DOHH2 (cell line): ENCODE measurements at regions not wholly inside any gene's neighbourhood (a gene's known extent, or its start where the extent isn't known, plus 50 kb on each side); places are given as distances from the start of the nearest gene placed in this dataset.

ENCODE experiments used
- H3F3A ChIP-seq: fragments of 200-600 bp; sonication (generic), shearing (Covaris generic); 2 replicates; pipeline ENCODE4 v1.6.0; 2016; ENCODE audit warnings: antibody characterized with exemption, mild to moderate bottlenecking; ENCODE audit not compliant: control insufficient read depth, insufficient read depth
- H3K27ac ChIP-seq: fragments of 200-600 bp; sonication (generic); 2 replicates; pipeline ENCODE4 v1.5.1; 2014; ENCODE audit warnings: low read depth, mild to moderate bottlenecking, low read length, moderate library complexity
- H3K27me3 ChIP-seq: fragments of 200-600 bp; sonication (generic); 2 replicates; pipeline ENCODE4 v1.6.1; 2014; ENCODE audit warnings: mild to moderate bottlenecking, low read length, mixed read lengths; ENCODE audit not compliant: control insufficient read depth
- H3K36me3 ChIP-seq: fragments of 200-600 bp; sonication (generic); 2 replicates; pipeline ENCODE4 v1.6.1; 2014; ENCODE audit warnings: mild to moderate bottlenecking, low read length, moderate library complexity, mixed read lengths; ENCODE audit not compliant: control insufficient read depth
- H3K4me1 ChIP-seq: fragments of 200-600 bp; sonication (generic); 2 replicates; pipeline ENCODE4 v1.6.1; 2014; ENCODE audit warnings: mild to moderate bottlenecking, low read length, mixed read lengths; ENCODE audit not compliant: control insufficient read depth
- H3K4me2 ChIP-seq: fragments of 200-600 bp; sonication (generic); 2 replicates; pipeline ENCODE4 v1.6.0; 2014; ENCODE audit warnings: mild to moderate bottlenecking, low read length, moderate library complexity
- H3K4me3 ChIP-seq: fragments of 200-600 bp; sonication (generic); 2 replicates; pipeline ENCODE4 v1.5.1; 2014; ENCODE audit warnings: mild to moderate bottlenecking, low read length, mixed read lengths
- H3K79me2 ChIP-seq: fragments of 200-600 bp; sonication (generic); 2 replicates; pipeline ENCODE4 v1.6.1; 2014; ENCODE audit warnings: mild to moderate bottlenecking, low read length, mixed read lengths; ENCODE audit not compliant: control insufficient read depth
- H3K9me2 ChIP-seq: fragments of 200-600 bp; sonication (generic); replicated peaks from 2 replicates; pipeline ENCODE4 v1.6.1; 2014; ENCODE audit warnings: mild to moderate bottlenecking, low read length, mixed read lengths; ENCODE audit not compliant: control insufficient read depth
- H3K9me3 ChIP-seq: fragments of 200-600 bp; sonication (generic); 2 replicates; pipeline ENCODE4 v1.6.1; 2014; ENCODE audit warnings: antibody characterized with exemption, low read length, mixed read lengths; ENCODE audit not compliant: control insufficient read depth, insufficient read depth
- H4K20me1 ChIP-seq: fragments of 200-600 bp; sonication (generic); 2 replicates; pipeline ENCODE4 v1.6.0; 2014; ENCODE audit warnings: low read depth, mild to moderate bottlenecking, antibody characterized with exemption, low read length, moderate library complexity; ENCODE audit not compliant: control insufficient read depth, insufficient read depth
- CTCF ChIP-seq: fragments of 200-600 bp; sonication (generic); IDR thresholded peaks from one replicate; pipeline ENCODE4 v1.5.1; 2014; ENCODE audit warnings: antibody characterized with exemption, mild to moderate bottlenecking, low read depth, low read length; ENCODE audit not compliant: poor library complexity, severe bottlenecking
- EZH2phosphoT487 ChIP-seq: fragments of 200-600 bp; sonication (generic); IDR thresholded peaks from 2 replicates; pipeline ENCODE4 v1.6.1; 2017; ENCODE audit warnings: borderline replicate concordance, mild to moderate bottlenecking, antibody characterized with exemption, low read length, moderate library complexity, mixed read lengths

- Histone ChIP-seq H3K79me2 (no peaks in the 10 kb centered on the region), H3K4me3 (no peak overlapping the region), H3K27ac (no peak overlapping the region), H3K27me3 (no peaks in the 10 kb centered on the region), H3K9me3 (no peaks in the 10 kb centered on the region), H3K4me2 (no peak overlapping the region), H4K20me1 (no peaks in the 10 kb centered on the region), H3K4me1 (no peaks in the 10 kb centered on the region), H3F3A (no peaks in the 10 kb centered on the region), H3K36me3 (no peaks in the 10 kb centered on the region), H3K9me2 (no peaks in the 10 kb centered on the region)
- no peak for TF ChIP-seq CTCF
- no peak for TF ChIP-seq EZH2phosphoT487
Measured at GRCh38 chr5:145295236-145295835, 539.8 kb downstream of the PRELID2 start.

GRCh38 chr5:145294331-145294730 is 540.8 kb downstream of the PRELID2 start:
- no peaks in the 10 kb centered on the region for H3K9me3 ChIP-seq
- H3F3A ChIP-seq, result no peaks in the 10 kb centered on the region
- H3K4me1 ChIP-seq, result no peaks in the 10 kb centered on the region
- H3K4me2 ChIP-seq, result no peak overlapping the region
- H3K36me3 ChIP-seq, result no peaks in the 10 kb centered on the region
- TF ChIP-seq CTCF (no peak), EZH2phosphoT487 (no peak)
- H3K27ac ChIP-seq, result no peak overlapping the region
- no peak overlapping the region for H3K4me3 ChIP-seq
- H3K9me2 ChIP-seq, result no peaks in the 10 kb centered on the region
- H3K79me2 ChIP-seq, result no peaks in the 10 kb centered on the region
- H3K27me3 ChIP-seq, result no peaks in the 10 kb centered on the region
- H4K20me1 ChIP-seq, result no peaks in the 10 kb centered on the region

- no peak overlapping the region for H3K4me2 ChIP-seq
- no peaks in the 10 kb centered on the region for H3K4me1 ChIP-seq
- H3F3A ChIP-seq, result no peaks in the 10 kb centered on the region
- H4K20me1 ChIP-seq, result no peaks in the 10 kb centered on the region
- H3K36me3 ChIP-seq, result no peaks in the 10 kb centered on the region
- H3K9me3 ChIP-seq, result no peaks in the 10 kb centered on the region
- no peak overlapping the region for H3K4me3 ChIP-seq
- TF ChIP-seq EZH2phosphoT487 (no peak), CTCF (no peak)
- no peaks in the 10 kb centered on the region for H3K27me3 ChIP-seq
- H3K9me2 ChIP-seq, result no peaks in the 10 kb centered on the region
- no peaks in the 10 kb centered on the region for H3K79me2 ChIP-seq
- no peak overlapping the region for H3K27ac ChIP-seq
Measured at GRCh38 chr5:145293716-145294115, 541.4 kb downstream of the PRELID2 start.
